HG02623 (cell line): ENCODE measurements at regions not wholly inside any gene's neighbourhood (a gene's known extent, or its start where the extent isn't known, plus 50 kb on each side); places are given as distances from the start of the nearest gene placed in this dataset.
A peak's percentile ranks its signal among the peaks of the same experiment; 100 is the strongest.

Experiments used
- ATAC-seq: cut with Tn5 transposase; IDR thresholded peaks from one replicate; pipeline ENCODE4 v1.9.1; 2021; ENCODE audit warnings: moderate library complexity; ENCODE audit not compliant: unreplicated experiment

GRCh38 chr4:4641661-4642495 lies 100.0 kb upstream of the STX18 start:
- no peak for ATAC-seq

- no peak for ATAC-seq
These were observed 99.4 kb upstream of the STX18 start for GRCh38 chr4:4641254-4641653.

- no peak for ATAC-seq
These were observed 98.8 kb upstream of the STX18 start for GRCh38 chr4:4640692-4641091.

GRCh38 chr4:4639370-4639769 lies 97.5 kb upstream of the STX18 start:
- ATAC-seq: no peak

GRCh38 chr4:4637710-4638109 lies 95.9 kb upstream of the STX18 start:
- ATAC-seq: peak; percentile 66

- ATAC-seq: no peak
These were observed 91.6 kb upstream of the STX18 start for GRCh38 chr4:4633431-4633830.

GRCh38 chr4:4631150-4631549 lies 89.3 kb upstream of the STX18 start:
- peak; percentile 91 for ATAC-seq

GRCh38 chr4:4627906-4628305 lies 86.1 kb upstream of the STX18 start:
- ATAC-seq: no peak

- no peak for ATAC-seq
These were observed 85.3 kb upstream of the STX18 start for GRCh38 chr4:4627111-4627510.

- no peak for ATAC-seq
These were observed 83.6 kb upstream of the STX18 start for GRCh38 chr4:4625488-4625887.

GRCh38 chr4:4624276-4624897 lies 82.5 kb upstream of the STX18 start:
- no peak for ATAC-seq

- ATAC-seq: no peak
These were observed 78.0 kb upstream of the STX18 start for GRCh38 chr4:4619821-4620220.

GRCh38 chr4:4618847-4619246 lies 77.0 kb upstream of the STX18 start:
- no peak for ATAC-seq

GRCh38 chr4:4614925-4615678 lies 73.3 kb upstream of the STX18 start:
- no peak for ATAC-seq

GRCh38 chr4:4613641-4614286 lies 71.9 kb upstream of the STX18 start:
- no peak for ATAC-seq

GRCh38 chr4:4613126-4613465 lies 71.2 kb upstream of the STX18 start:
- ATAC-seq: no peak

GRCh38 chr4:4610672-4611071 lies 68.8 kb upstream of the STX18 start:
- ATAC-seq: no peak

- no peak for ATAC-seq
These were observed 67.9 kb upstream of the STX18 start for GRCh38 chr4:4609622-4610334.

GRCh38 chr4:4608214-4608537 lies 66.3 kb upstream of the STX18 start:
- no peak for ATAC-seq

GRCh38 chr4:4607336-4608213 lies 65.7 kb upstream of the STX18 start:
- no peak for ATAC-seq
